Stomach smooth muscle (tissue), 2 donors: ENCODE measurements at regions not wholly inside any gene's neighbourhood (a gene's known extent, or its start where the extent isn't known, plus 50 kb on each side); places are given as distances from the start of the nearest gene placed in this dataset.
"Not testable (repeated sequence)": the region's sequence is repeated elsewhere in the genome, so short reads cannot be mapped to it uniquely, and the experiment has no call there.

Source experiments
- H3K27ac ChIP-seq: one replicate; pipeline ENCODE4 v1.7.0; 2013; ENCODE audit warnings: mild to moderate bottlenecking, low read length, inconsistent platforms
- H3K27me3 ChIP-seq, 2 donors: one replicate each; pipeline ENCODE4 v1.7.0; 2013; ENCODE audit warnings: low read length in 2 of 2; ENCODE audit not compliant: insufficient read depth in 2 of 2, control insufficient read depth in 1 of 2
- H3K36me3 ChIP-seq, 2 donors: one replicate each; pipeline ENCODE4 v1.7.0; 2013; ENCODE audit warnings: low read length in 2 of 2; ENCODE audit not compliant: control insufficient read depth in 2 of 2, insufficient read depth in 2 of 2
- H3K4me1 ChIP-seq: one replicate; pipeline ENCODE4 v1.7.0; 2013; ENCODE audit warnings: low read length; ENCODE audit not compliant: control insufficient read depth, insufficient read depth
- H3K4me3 ChIP-seq, 2 donors: one replicate each; pipeline ENCODE4 v1.7.0; 2013; ENCODE audit warnings: low read length in 2 of 2
- H3K9ac ChIP-seq, 2 donors: one replicate each; pipeline ENCODE4 v1.7.0; 2013; ENCODE audit warnings: low read length in 2 of 2, mild to moderate bottlenecking in 1 of 2
- H3K9me3 ChIP-seq, 2 donors: one replicate each; pipeline ENCODE4 v1.7.0; 2013; ENCODE audit warnings: low read length in 2 of 2; ENCODE audit not compliant: control insufficient read depth in 2 of 2
- donor health status: healthy.
- donor health status: Pancreatic carcinoma.

GRCh38 chr13:111630406-111630805 lies 310.0 kb downstream of the TEX29 start:
- no peaks in the 10 kb centered on the region for H3K36me3 ChIP-seq
- no peak overlapping the region for H3K4me3 ChIP-seq
- H3K27ac ChIP-seq, result no peak overlapping the region
- H3K27me3 ChIP-seq, result no peaks in the 10 kb centered on the region
- no peaks in the 10 kb centered on the region for H3K9me3 ChIP-seq
- no peak overlapping the region for H3K9ac ChIP-seq
- H3K4me1 ChIP-seq, result no peaks in the 10 kb centered on the region

GRCh38 chr13:111631271-111631670 lies 310.8 kb downstream of the TEX29 start:
- not testable (repeated sequence) for H3K4me1 ChIP-seq, H3K27ac ChIP-seq, H3K9ac ChIP-seq, H3K27me3 ChIP-seq, H3K4me3 ChIP-seq, H3K9me3 ChIP-seq, H3K36me3 ChIP-seq

GRCh38 chr13:111632906-111633305 lies 312.5 kb downstream of the TEX29 start:
- no peak overlapping the region for H3K27ac ChIP-seq
- no peak overlapping the region for H3K9ac ChIP-seq
- H3K36me3 ChIP-seq, result no peaks in the 10 kb centered on the region
- H3K9me3 ChIP-seq, result no peaks in the 10 kb centered on the region
- no peaks in the 10 kb centered on the region for H3K27me3 ChIP-seq
- H3K4me3 ChIP-seq, result no peak overlapping the region
- H3K4me1 ChIP-seq, result no peaks in the 10 kb centered on the region

- no peaks in the 10 kb centered on the region for H3K36me3 ChIP-seq
- no peaks in the 10 kb centered on the region for H3K27me3 ChIP-seq
- H3K4me3 ChIP-seq, result no peak overlapping the region
- no peaks in the 10 kb centered on the region for H3K4me1 ChIP-seq
- H3K9ac ChIP-seq, result no peak overlapping the region
- H3K9me3 ChIP-seq, result no peaks in the 10 kb centered on the region
- no peak overlapping the region for H3K27ac ChIP-seq
Measured at GRCh38 chr13:111633401-111633800, 313.0 kb downstream of the TEX29 start.

GRCh38 chr13:111634410-111634809 lies 314.0 kb downstream of the TEX29 start:
- H3K36me3 ChIP-seq, result no peaks in the 10 kb centered on the region
- no peak overlapping the region for H3K4me3 ChIP-seq
- peaks cover 0 to 2% of the 10 kb centered on the region in 2 donors for H3K27me3 ChIP-seq
- H3K4me1 ChIP-seq, result no peaks in the 10 kb centered on the region
- no peaks in the 10 kb centered on the region for H3K9me3 ChIP-seq
- no peak overlapping the region for H3K9ac ChIP-seq
- no peak overlapping the region for H3K27ac ChIP-seq

GRCh38 chr13:111636271-111636670 lies 315.8 kb downstream of the TEX29 start:
- Histone ChIP-seq H3K9me3 (no peaks in the 10 kb centered on the region), H3K4me3 (no peak overlapping the region), H3K27ac (no peak overlapping the region), H3K27me3 (peaks cover 0 to 2% of the 10 kb centered on the region in 2 donors), H3K36me3 (no peaks in the 10 kb centered on the region), H3K9ac (no peak overlapping the region), H3K4me1 (no peaks in the 10 kb centered on the region)

GRCh38 chr13:111636804-111637203 lies 316.4 kb downstream of the TEX29 start:
- Histone ChIP-seq H3K27ac (no peak overlapping the region), H3K4me3 (no peak overlapping the region), H3K9me3 (no peaks in the 10 kb centered on the region), H3K9ac (no peak overlapping the region), H3K27me3 (peaks cover 0 to 2% of the 10 kb centered on the region in 2 donors), H3K4me1 (no peaks in the 10 kb centered on the region), H3K36me3 (no peaks in the 10 kb centered on the region)

- H3K9me3 ChIP-seq, result no peaks in the 10 kb centered on the region
- H3K27ac ChIP-seq, result no peak overlapping the region
- no peaks in the 10 kb centered on the region for H3K36me3 ChIP-seq
- H3K9ac ChIP-seq, result no peak overlapping the region
- H3K4me3 ChIP-seq, result no peak overlapping the region
- peaks cover 0 to 2% of the 10 kb centered on the region in 2 donors for H3K27me3 ChIP-seq
- no peaks in the 10 kb centered on the region for H3K4me1 ChIP-seq
Measured at GRCh38 chr13:111637365-111637764, 316.9 kb downstream of the TEX29 start.

GRCh38 chr13:111638233-111638632 lies 317.8 kb downstream of the TEX29 start:
- Histone ChIP-seq H3K27me3 (peaks cover 0 to 3% of the 10 kb centered on the region in 2 donors), H3K36me3 (no peaks in the 10 kb centered on the region)

GRCh38 chr13:111639196-111639705 lies 318.8 kb downstream of the TEX29 start:
- Histone ChIP-seq H3K4me1 (no peaks in the 10 kb centered on the region), H3K4me3 (no peak overlapping the region), H3K27ac (no peak overlapping the region), H3K9ac (no peak overlapping the region), H3K27me3 (peaks cover 0 to 3% of the 10 kb centered on the region in 2 donors), H3K36me3 (no peaks in the 10 kb centered on the region), H3K9me3 (no peaks in the 10 kb centered on the region)

More at GRCh38 chr13:111638233-111638632, 317.8 kb downstream of the TEX29 start:
- Histone ChIP-seq H3K9me3 (no peaks in the 10 kb centered on the region), H3K27ac (no peak overlapping the region), H3K4me1 (no peaks in the 10 kb centered on the region), H3K9ac (no peak overlapping the region), H3K4me3 (no peak overlapping the region)

- Histone ChIP-seq H3K9ac (no peak overlapping the region), H3K4me1 (no peaks in the 10 kb centered on the region), H3K9me3 (no peaks in the 10 kb centered on the region), H3K27me3 (peaks cover 0 to 3% of the 10 kb centered on the region in 2 donors), H3K36me3 (no peaks in the 10 kb centered on the region), H3K4me3 (no peak overlapping the region), H3K27ac (no peak overlapping the region)
Measured at GRCh38 chr13:111640006-111640405, 319.6 kb downstream of the TEX29 start.
